Lung (tissue), 11 donors: ENCODE measurements at regions not wholly inside any gene's neighbourhood (a gene's known extent, or its start where the extent isn't known, plus 50 kb on each side); places are given as distances from the start of the nearest gene placed in this dataset.

ENCODE experiments used
- ATAC-seq: fragments of 200-7000 bp; cut with Tn5 transposase; one replicate; pipeline ENCODE4 v1.9.1; 2020; ENCODE audit warnings: moderate number of reproducible peaks; ENCODE audit not compliant: insufficient read depth, low FRiP score
- DNase-seq, 3 donors: peaks; one replicate each; pipeline ENCODE4 v3.0.0-alpha.2; 2013 to 2017
- H3K27ac ChIP-seq, 2 donors: one replicate each; pipeline ENCODE4 v1.5.1; 2013; ENCODE audit warnings: mild to moderate bottlenecking in 2 of 2, moderate library complexity in 2 of 2, control low read depth in 1 of 2, inconsistent platforms in 1 of 2, low read depth in 1 of 2, low read length in 1 of 2
- H3K27me3 ChIP-seq, 3 donors: one replicate each; pipeline ENCODE4 v1.5.1; 2013; ENCODE audit warnings: low read length in 2 of 3; ENCODE audit not compliant: control insufficient read depth in 3 of 3, insufficient read depth in 3 of 3
- H3K36me3 ChIP-seq, 4 donors: one replicate each; pipeline ENCODE4 v1.5.1; 2013; ENCODE audit warnings: low read length in 4 of 4, mild to moderate bottlenecking in 1 of 4, moderate library complexity in 1 of 4; ENCODE audit not compliant: control insufficient read depth in 4 of 4, insufficient read depth in 4 of 4
- H3K4me1 ChIP-seq, 5 donors: one replicate each; pipeline ENCODE4 v1.5.1; 2013; ENCODE audit warnings: low read length in 5 of 5, mild to moderate bottlenecking in 2 of 5, moderate library complexity in 1 of 5; ENCODE audit not compliant: control insufficient read depth in 5 of 5, insufficient read depth in 5 of 5
- H3K4me3 ChIP-seq: one replicate; pipeline ENCODE4 v1.5.1; 2013; ENCODE audit warnings: mild to moderate bottlenecking, control low read depth, moderate library complexity
- H3K9ac ChIP-seq, 2 donors: one replicate each; pipeline ENCODE4 v1.5.1; 2013; ENCODE audit warnings: low read length in 2 of 2, control low read depth in 1 of 2; ENCODE audit not compliant: insufficient read depth in 1 of 2
- H3K9me3 ChIP-seq, 4 donors: one replicate each; pipeline ENCODE4 v1.5.1; 2013; ENCODE audit warnings: low read length in 3 of 4, mild to moderate bottlenecking in 1 of 4, moderate library complexity in 1 of 4; ENCODE audit not compliant: control insufficient read depth in 4 of 4, insufficient read depth in 3 of 4
- CTCF ChIP-seq: IDR thresholded peaks from 2 replicates; pipeline ENCODE4 v1.5.1; 2012; ENCODE audit warnings: mild to moderate bottlenecking; ENCODE audit errors: control extremely low read depth, extremely low read depth
- WGBS, 2 donors: extraction: QIAGEN DNeasy Blood & Tissue Kit; methylation state at CpG; one replicate each; pipeline ENCODE4 v1.1.7; 2013; 5-methylcytosine and 5-hydroxymethylcytosine counted together
- donor health status: control.
- donor health status: control.
- donor health status: Bipolar disorder and iron deficiency.
- donor health status: healthy.
- donor health status: DM: yes; HTN: yes; CAD: no.

- ATAC-seq (no peak), DNase-seq (no peak)
- no peak for TF ChIP-seq CTCF
- H3K27me3 ChIP-seq = no peaks in the 10 kb centered on the region
- H3K36me3 ChIP-seq = no peaks in the 10 kb centered on the region
- no peak overlapping the region for H3K9ac ChIP-seq
- no peaks in the 10 kb centered on the region for H3K9me3 ChIP-seq
- H3K4me3 ChIP-seq = no peak overlapping the region
- H3K27ac ChIP-seq = no peak overlapping the region
- H3K4me1 ChIP-seq = no peaks in the 10 kb centered on the region
Measured at GRCh38 chr2:146370826-146371225, 1474.0 kb upstream of the ACVR2A start.

DNA sequence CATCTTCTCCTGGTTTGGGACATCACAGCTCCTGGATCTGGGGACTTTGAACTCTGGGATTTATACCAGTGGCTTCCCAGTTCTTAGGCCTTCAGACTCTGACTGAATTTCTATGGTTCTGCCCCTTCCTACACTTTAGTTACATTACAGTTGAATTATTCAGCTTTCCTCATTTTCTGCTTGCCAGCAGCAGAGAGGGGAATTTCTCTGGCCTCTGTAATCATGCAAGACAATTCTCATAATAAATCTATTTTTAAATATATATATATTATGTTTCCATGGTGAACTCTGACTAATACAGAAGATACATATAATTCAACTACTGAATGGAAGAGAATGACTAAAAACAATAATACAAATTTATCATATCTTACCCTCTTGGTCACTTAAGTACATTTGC, 1478.6 kb upstream of the ACVR2A start:
- Histone ChIP-seq H3K27me3 (no peaks in the 10 kb centered on the region), H3K9me3 (no peaks in the 10 kb centered on the region), H3K9ac (no peak overlapping the region), H3K4me3 (no peak overlapping the region), H3K27ac (no peak overlapping the region), H3K4me1 (no peaks in the 10 kb centered on the region), H3K36me3 (no peaks in the 10 kb centered on the region)
- ATAC-seq (no peak), DNase-seq (no peak)
- TF ChIP-seq CTCF = no peak

GRCh38 chr2:146365041-146365440, 1479.8 kb upstream of the ACVR2A start:
- DNase-seq (no peak), ATAC-seq (no peak)
- H3K4me3 ChIP-seq = no peak overlapping the region
- H3K36me3 ChIP-seq = no peaks in the 10 kb centered on the region
- no peak overlapping the region for H3K27ac ChIP-seq
- TF ChIP-seq CTCF = no peak
- H3K9ac ChIP-seq = no peak overlapping the region
- 96 to 97% methylated on average over 1 of the region's 1 CpG for WGBS, 2 donors
- no peaks in the 10 kb centered on the region for H3K4me1 ChIP-seq
- no peaks in the 10 kb centered on the region for H3K9me3 ChIP-seq
- H3K27me3 ChIP-seq = no peaks in the 10 kb centered on the region

GRCh38 chr2:146363731-146364130, 1481.1 kb upstream of the ACVR2A start:
- Histone ChIP-seq H3K9me3 (no peaks in the 10 kb centered on the region), H3K9ac (no peak overlapping the region), H3K27me3 (no peaks in the 10 kb centered on the region), H3K27ac (no peak overlapping the region), H3K4me3 (no peak overlapping the region), H3K4me1 (no peaks in the 10 kb centered on the region), H3K36me3 (no peaks in the 10 kb centered on the region)
- TF ChIP-seq CTCF = no peak
- DNase-seq = no peak
- 84 to 90% methylated on average over 1 of the region's 1 CpG for WGBS, 2 donors
- no peak for ATAC-seq
